Stimulated activated CD8-positive, alpha-beta memory T cell treated with anti-CD3 and anti-CD28 coated beads, Interleukin-7, amount 100 ng/mL, for 24 hours (primary cell): ENCODE measurements at regions not wholly inside any gene's neighbourhood (a gene's known extent, or its start where the extent isn't known, plus 50 kb on each side); places are given as distances from the start of the nearest gene placed in this dataset.

ENCODE experiments used
- DNase-seq: peaks from one replicate; pipeline ENCODE4 v3.0.0-alpha.2; 2020; ENCODE audit warnings: low read depth

- DNase-seq, result no peak
These were observed 577.1 kb upstream of the CDH5 start for GRCh38 chr16:65789161-65789945.

- no peak for DNase-seq
These were observed 577.9 kb upstream of the CDH5 start for GRCh38 chr16:65788434-65789140.

- no peak for DNase-seq
These were observed 578.6 kb upstream of the CDH5 start for GRCh38 chr16:65787921-65788320.

GRCh38 chr16:65786916-65787315, 579.6 kb upstream of the CDH5 start:
- DNase-seq, result no peak

- DNase-seq, result no peak
These were observed 582.6 kb upstream of the CDH5 start for GRCh38 chr16:65783709-65784474.

- DNase-seq, result no peak
These were observed 583.6 kb upstream of the CDH5 start for GRCh38 chr16:65782611-65783600.

- DNase-seq, result no peak
These were observed 584.6 kb upstream of the CDH5 start for GRCh38 chr16:65781855-65782254.

- no peak for DNase-seq
These were observed 585.1 kb upstream of the CDH5 start for GRCh38 chr16:65781363-65781762.

GRCh38 chr16:65779201-65779600, 587.3 kb upstream of the CDH5 start:
- DNase-seq, result no peak

GRCh38 chr16:65776639-65777183, 589.8 kb upstream of the CDH5 start:
- DNase-seq, result no peak

- DNase-seq, result no peak
These were observed 590.7 kb upstream of the CDH5 start for GRCh38 chr16:65775829-65776228.

GRCh38 chr16:65774350-65774749, 592.1 kb upstream of the CDH5 start:
- DNase-seq, result no peak

GRCh38 chr16:65773301-65773874, 593.1 kb upstream of the CDH5 start:
- no peak for DNase-seq

GRCh38 chr16:65772134-65772732, 594.3 kb upstream of the CDH5 start:
- DNase-seq, result no peak

GRCh38 chr16:65771707-65772106, 594.8 kb upstream of the CDH5 start:
- no peak for DNase-seq

GRCh38 chr16:65770752-65771151, 595.7 kb upstream of the CDH5 start:
- no peak for DNase-seq

GRCh38 chr16:65769776-65770438, 596.6 kb upstream of the CDH5 start:
- DNase-seq, result no peak

- DNase-seq, result no peak
These were observed 597.4 kb upstream of the CDH5 start for GRCh38 chr16:65769055-65769465.

- DNase-seq, result no peak
These were observed 599.4 kb upstream of the CDH5 start for GRCh38 chr16:65767125-65767524.
